Heart right ventricle (tissue), 16 donors: ENCODE measurements at regions not wholly inside any gene's neighbourhood (a gene's known extent, or its start where the extent isn't known, plus 50 kb on each side); places are given as distances from the start of the nearest gene placed in this dataset.
A peak's percentile ranks its signal among the peaks of the same experiment; 100 is the strongest.

Experiments
- ATAC-seq, 8 donors: fragments of 200-7000 bp; cut with Tn5 transposase; one replicate each; pipeline ENCODE4 v1.9.1; 2020; ENCODE audit warnings: mild to moderate bottlenecking in 8 of 8, moderate library complexity in 8 of 8, moderate number of reproducible peaks in 1 of 8
- DNase-seq, 2 donors: peaks; one replicate each; pipeline ENCODE4 v3.0.0-alpha.2; 2020
- H3K27ac ChIP-seq, 10 donors: fragments of 200-600 bp; sonication (generic) in 2 of 10; one replicate each; pipeline versions ENCODE4 v1.5.0 to v1.8.0; 2020 to 2022; ENCODE audit warnings: mild to moderate bottlenecking in 3 of 10
- H3K27me3 ChIP-seq, 7 donors: fragments of 200-600 bp; one replicate each; pipeline ENCODE4 v1.8.0; 2021 to 2022; ENCODE audit warnings: mild to moderate bottlenecking in 2 of 7
- H3K36me3 ChIP-seq, 9 donors: fragments of 200-600 bp; sonication (generic) in 1 of 9; one replicate each; pipeline versions ENCODE4 v1.5.0 to v1.8.0; 2020 to 2022; ENCODE audit warnings: mild to moderate bottlenecking in 2 of 9
- H3K4me1 ChIP-seq, 9 donors: fragments of 200-600 bp; sonication (generic) in 1 of 9; one replicate each; pipeline versions ENCODE4 v1.5.0 to v1.8.0; 2020 to 2022; ENCODE audit warnings: mild to moderate bottlenecking in 4 of 9
- H3K4me3 ChIP-seq, 10 donors: fragments of 200-600 bp; sonication (generic) in 2 of 10; one replicate each; pipeline versions ENCODE4 v1.5.0 to v1.8.0; 2020 to 2022; ENCODE audit warnings: mild to moderate bottlenecking in 7 of 10, moderate library complexity in 2 of 10
- H3K9me3 ChIP-seq, 11 donors: fragments of 200-600 bp in 10 of 11; sonication (generic) in 2 of 11; one replicate each; pipeline versions ENCODE4 v1.5.0 to v1.8.0; 2013 to 2022; ENCODE audit warnings: mild to moderate bottlenecking in 2 of 11, control low read depth in 1 of 11, moderate library complexity in 1 of 11
- WGBS, 2 donors: extraction: QIAGEN DNeasy Blood & Tissue Kit; methylation state at CpG; one replicate each; pipeline ENCODE4 v1.1.7; 2013; ENCODE audit warnings: inconsistent platforms in 1 of 2; 5-methylcytosine and 5-hydroxymethylcytosine counted together
- intact Hi-C, 10 donors: fragments of 100-400 bp; cut with DNase I; formaldehyde crosslinking; loops; one replicate each; pipeline versions ENCODE4 v1.11.1 to v1.14.2; 2022
- TF ChIP-seq, protein P1 (sequence below), 9 donors: fragments of 200-600 bp; sonication (generic) in 2 of 9; IDR thresholded peaks; one replicate each; pipeline versions ENCODE4 v1.5.0 to v1.8.0; 2021 to 2022; ENCODE audit warnings: antibody characterized with exemption in 9 of 9, mild to moderate bottlenecking in 5 of 9, moderate library complexity in 1 of 9
- donor health status: Arrhythmogenic right ventricular cardiomyopathy.
- donor health status: ischemic (EF 13 %, LVEDD 7.1; RV severe dilation, severe dysfunction).
- donor health status: healthy with polysubstance abuse.
- donor health status: DM: no; HTN: yes; CAD: no.
- donor health status: DM: no; HTN: no; CAD: no.
- donor health status: ischemic (EF 25% LVEDD 6.9; RV normal size, moderate dysfunction).
- donor health status: ischemic (EF 25% LVEDD 5.7; RV mildly dilated, moderate dysfunction).
- donor health status: healthy.
- donor health status: DM: yes; HTN: yes; CAD: no.
- donor health status: Ischemic cardiomyopathy.
- donor health status: ischemic (EF 35%, LVEDD 5.7; RV mildly dilated, moderate dysfunction).
- donor health status: nonischemic (EF 11% LVEDD 7.7; RV severe dilation, severe dysfunction).
- donor health status: DM: yes; HTN: yes; CAD: no.
- donor health status: PGD.
- donor health status: ischemic (EF 29% LVEDD 5.4; RV normal size, mild dysfunction).
- donor health status: nonischemic (EF 23%, LVEDD 6.1; RV moderate dilation, normal function).

DNA sequence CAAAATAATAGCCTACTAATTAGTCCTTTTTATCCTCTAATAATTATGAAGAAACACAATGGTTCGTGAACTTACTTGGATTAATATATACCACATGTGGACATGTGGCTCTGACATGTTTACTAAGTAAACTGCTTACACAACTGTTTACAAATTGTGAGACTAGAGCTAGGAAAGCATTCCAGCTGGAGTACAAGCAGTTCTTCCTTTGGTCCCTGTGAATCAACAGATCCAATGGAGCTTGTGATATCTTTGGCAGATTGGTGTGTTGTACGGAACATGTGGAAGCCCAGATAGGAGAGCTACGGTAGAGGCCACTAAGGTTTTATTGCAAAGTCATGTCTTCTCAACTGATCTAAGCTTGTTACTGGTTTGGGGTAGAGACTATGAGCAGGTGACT lies 145.5 kb upstream of the SPRY2 start:
- Histone ChIP-seq H3K36me3 (no peaks in the 10 kb centered on the region), H3K4me3 (no peak overlapping the region), H3K27ac (no peak overlapping the region), H3K27me3 (no peaks in the 10 kb centered on the region), H3K9me3 (no peaks in the 10 kb centered on the region), H3K4me1 (peaks cover 0 to 12% (median 0%) of the 10 kb centered on the region in 9 donors)
- DNase-seq (no peak), ATAC-seq (no peak)
- 84 to 89% methylated on average over 3 of the region's 3 CpGs for WGBS, 2 donors
- TF ChIP-seq, protein P1, sequence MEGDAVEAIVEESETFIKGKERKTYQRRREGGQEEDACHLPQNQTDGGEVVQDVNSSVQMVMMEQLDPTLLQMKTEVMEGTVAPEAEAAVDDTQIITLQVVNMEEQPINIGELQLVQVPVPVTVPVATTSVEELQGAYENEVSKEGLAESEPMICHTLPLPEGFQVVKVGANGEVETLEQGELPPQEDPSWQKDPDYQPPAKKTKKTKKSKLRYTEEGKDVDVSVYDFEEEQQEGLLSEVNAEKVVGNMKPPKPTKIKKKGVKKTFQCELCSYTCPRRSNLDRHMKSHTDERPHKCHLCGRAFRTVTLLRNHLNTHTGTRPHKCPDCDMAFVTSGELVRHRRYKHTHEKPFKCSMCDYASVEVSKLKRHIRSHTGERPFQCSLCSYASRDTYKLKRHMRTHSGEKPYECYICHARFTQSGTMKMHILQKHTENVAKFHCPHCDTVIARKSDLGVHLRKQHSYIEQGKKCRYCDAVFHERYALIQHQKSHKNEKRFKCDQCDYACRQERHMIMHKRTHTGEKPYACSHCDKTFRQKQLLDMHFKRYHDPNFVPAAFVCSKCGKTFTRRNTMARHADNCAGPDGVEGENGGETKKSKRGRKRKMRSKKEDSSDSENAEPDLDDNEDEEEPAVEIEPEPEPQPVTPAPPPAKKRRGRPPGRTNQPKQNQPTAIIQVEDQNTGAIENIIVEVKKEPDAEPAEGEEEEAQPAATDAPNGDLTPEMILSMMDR (IDR thresholded peaks at IDR 0.05) = no peak
- intact Hi-C loops = no loop called here

DNA sequence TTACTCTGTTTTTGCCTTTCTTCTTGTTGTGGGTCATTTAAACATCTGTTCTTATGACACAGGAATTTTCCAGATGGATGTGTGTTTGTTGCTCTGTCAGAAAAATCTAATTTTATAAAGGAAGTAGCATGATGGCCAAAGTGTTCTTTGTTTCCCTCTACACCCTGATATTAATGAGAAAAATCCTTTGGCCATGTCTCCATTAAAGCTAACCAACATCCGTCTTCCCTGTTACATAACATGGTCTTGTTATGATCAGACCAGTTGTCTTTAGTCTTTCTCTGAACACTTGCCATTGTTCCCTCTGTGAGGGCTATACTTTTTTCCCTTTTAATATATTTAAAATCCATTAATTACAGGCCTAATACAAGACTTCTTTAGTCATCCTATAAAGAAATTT lies 142.2 kb upstream of the SPRY2 start:
- peaks cover 0 to 14% (median 0%) of the 10 kb centered on the region in 9 donors for H3K4me1 ChIP-seq
- H3K27me3 ChIP-seq = no peaks in the 10 kb centered on the region
- peak overlapping the region in 9 of 10 donors; percentile 2 to 68 (median 40) for H3K27ac ChIP-seq
- ATAC-seq (peak in 6 of 8 donors; percentile 72 to 86 (median 79)), DNase-seq (no peak)
- no peaks in the 10 kb centered on the region for H3K36me3 ChIP-seq
- H3K4me3 ChIP-seq = no peak overlapping the region
- TF ChIP-seq, protein P1 (IDR thresholded peaks at IDR 0.05) = no peak
- intact Hi-C loops = no loop called here
- H3K9me3 ChIP-seq = no peaks in the 10 kb centered on the region
- 0 to 56% methylated on average over 1 of the region's 1 CpG for WGBS, 2 donors

DNA sequence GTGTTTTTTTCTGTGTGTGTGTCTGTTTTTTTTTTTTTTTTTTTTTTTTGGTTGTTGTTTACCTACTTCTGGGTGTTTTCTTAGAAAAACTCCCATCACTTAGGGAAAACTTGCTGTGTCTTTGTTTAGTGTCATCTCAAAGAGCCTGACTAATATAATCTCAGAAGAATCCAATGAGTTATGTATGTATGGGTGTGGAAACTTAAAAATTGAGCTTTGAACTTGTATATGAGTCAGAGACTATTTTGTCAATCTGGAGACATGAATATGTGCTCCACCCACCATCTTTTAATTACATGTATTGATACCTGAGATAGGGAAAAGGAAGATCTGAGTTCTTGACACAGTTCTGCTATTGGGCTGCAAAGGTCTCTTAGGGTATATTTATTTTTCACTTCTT lies 140.7 kb upstream of the SPRY2 start:
- TF ChIP-seq, protein P1 (IDR thresholded peaks at IDR 0.05) = no peak
- no peaks in the 10 kb centered on the region for H3K36me3 ChIP-seq
- no peak overlapping the region for H3K27ac ChIP-seq
- H3K4me1 ChIP-seq = peaks cover 0 to 22% (median 3%) of the 10 kb centered on the region in 9 donors
- no peak overlapping the region for H3K4me3 ChIP-seq
- ATAC-seq (no peak), DNase-seq (no peak)
- intact Hi-C loops = no loop called here
- H3K9me3 ChIP-seq = no peaks in the 10 kb centered on the region
- H3K27me3 ChIP-seq = no peaks in the 10 kb centered on the region

DNA sequence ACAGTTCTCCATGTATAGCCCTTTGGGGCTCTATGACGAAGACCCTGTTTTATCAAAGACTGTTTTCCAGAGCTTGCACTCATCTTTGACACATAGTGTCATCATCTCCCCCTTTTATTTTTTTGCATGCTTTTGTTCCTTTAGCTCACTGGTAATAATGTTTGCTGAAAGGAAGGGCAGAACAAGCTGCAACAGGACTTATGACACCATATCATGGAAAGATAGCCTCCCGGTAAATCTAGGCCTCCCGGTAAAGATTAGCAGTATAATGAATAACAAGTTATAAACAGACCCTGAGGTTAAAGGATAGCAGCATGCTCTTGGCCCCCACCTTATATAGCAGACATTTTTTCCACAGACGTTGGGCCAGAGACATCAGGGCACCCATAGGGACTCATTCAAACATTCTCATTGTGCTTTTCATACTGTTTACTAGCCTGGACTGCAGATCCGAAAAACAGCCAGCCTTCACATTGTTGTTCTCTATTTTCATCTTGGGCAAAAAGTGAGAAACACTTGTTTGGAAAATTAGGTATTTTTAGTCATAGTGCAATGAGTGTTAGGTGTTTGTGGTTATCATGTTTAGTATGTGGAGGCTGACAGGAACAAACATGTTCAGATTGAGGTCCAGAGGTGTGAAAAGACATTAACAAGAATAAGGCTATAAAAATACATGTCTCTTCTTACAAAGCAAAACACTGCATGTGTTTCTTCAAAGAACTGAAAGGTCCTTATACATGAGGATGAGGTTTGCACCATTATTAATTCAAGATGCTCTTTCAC lies 136.9 kb upstream of the SPRY2 start:
- H3K27ac ChIP-seq = peak overlapping the region in 4 of 10 donors; percentile 24 to 45 (median 42)

More for the DNA sequence above, 136.9 kb upstream of the SPRY2 start:
- H3K27me3 ChIP-seq = no peaks in the 10 kb centered on the region
- peak in 6 of 8 donors; percentile 25 to 73 (median 40) for ATAC-seq
- H3K4me3 ChIP-seq = no peak overlapping the region
- DNase-seq = no peak
- no peaks in the 10 kb centered on the region for H3K9me3 ChIP-seq
- intact Hi-C loops = loop anchor here in 3 of 10 donors (10.0 kb wide), 3 partner anchors 87 to 127 kb away; no protein-coding TSS in a partner anchor
- TF ChIP-seq, protein P1 (IDR thresholded peaks at IDR 0.05) = no peak
- 25 to 45% methylated on average over 5 of the region's 5 CpGs for WGBS, 2 donors
- peaks cover 0 to 16% (median 3%) of the 10 kb centered on the region in 9 donors for H3K4me1 ChIP-seq
- no peaks in the 10 kb centered on the region for H3K36me3 ChIP-seq
